ENCODE measurements at regions not wholly inside any gene's neighbourhood (a gene's known extent, or its start where the extent isn't known, plus 50 kb on each side); places are given as distances from the start of the nearest gene placed in this dataset.

DNA sequence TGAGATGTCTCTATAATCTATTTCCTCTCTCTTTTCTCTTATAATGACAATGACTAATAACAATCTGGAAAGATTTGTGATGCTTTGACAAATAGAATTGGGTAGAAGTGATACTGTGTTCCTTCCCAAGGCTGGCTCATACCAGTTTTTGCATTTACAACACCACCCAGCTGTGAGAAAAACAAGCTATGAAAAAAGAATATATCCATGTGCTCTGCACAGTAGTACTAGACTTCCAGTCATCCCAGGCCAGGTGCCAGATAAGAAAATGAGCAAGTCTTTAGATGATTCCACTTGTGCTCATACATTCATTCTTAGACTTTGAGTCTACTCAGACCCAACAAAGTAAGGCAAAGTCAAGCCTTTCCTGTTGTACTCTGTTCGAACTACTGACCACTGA, 350.2 kb upstream of the POU1F1 start:
- Histone ChIP-seq H3K4me3 (ENCODE audit: low read length) (no peak overlapping the region), H3K9me2 (replicated peaks; ENCODE audit: insufficient read depth, low read length) (no peaks in the 10 kb centered on the region), H3K36me3 (replicated peaks; ENCODE audit: insufficient read depth, low read length) (no peaks in the 10 kb centered on the region), H3K9ac (ENCODE audit: low read length) (no peak overlapping the region), H3K4me2 (ENCODE audit: low read depth, low read length) (no peak overlapping the region), H3K79me2 (ENCODE audit: low read length) (no peaks in the 10 kb centered on the region), H3K27ac (ENCODE audit: low read length) (no peak overlapping the region), H3K9me3 (replicated peaks; ENCODE audit: insufficient read depth, low read length) (no peaks in the 10 kb centered on the region), H4K20me1 (ENCODE audit: insufficient read depth, low read length) (no peaks in the 10 kb centered on the region), H3F3A (ENCODE audit: insufficient read depth, low read length) (no peaks in the 10 kb centered on the region), H3K4me1 (ENCODE audit: low read length) (no peaks in the 10 kb centered on the region), H3K27me3 (replicated peaks; ENCODE audit: insufficient read depth, low read length) (no peaks in the 10 kb centered on the region), H2AFZ (ENCODE audit: low read length) (no peak overlapping the region)
- TF ChIP-seq, protein P1, sequence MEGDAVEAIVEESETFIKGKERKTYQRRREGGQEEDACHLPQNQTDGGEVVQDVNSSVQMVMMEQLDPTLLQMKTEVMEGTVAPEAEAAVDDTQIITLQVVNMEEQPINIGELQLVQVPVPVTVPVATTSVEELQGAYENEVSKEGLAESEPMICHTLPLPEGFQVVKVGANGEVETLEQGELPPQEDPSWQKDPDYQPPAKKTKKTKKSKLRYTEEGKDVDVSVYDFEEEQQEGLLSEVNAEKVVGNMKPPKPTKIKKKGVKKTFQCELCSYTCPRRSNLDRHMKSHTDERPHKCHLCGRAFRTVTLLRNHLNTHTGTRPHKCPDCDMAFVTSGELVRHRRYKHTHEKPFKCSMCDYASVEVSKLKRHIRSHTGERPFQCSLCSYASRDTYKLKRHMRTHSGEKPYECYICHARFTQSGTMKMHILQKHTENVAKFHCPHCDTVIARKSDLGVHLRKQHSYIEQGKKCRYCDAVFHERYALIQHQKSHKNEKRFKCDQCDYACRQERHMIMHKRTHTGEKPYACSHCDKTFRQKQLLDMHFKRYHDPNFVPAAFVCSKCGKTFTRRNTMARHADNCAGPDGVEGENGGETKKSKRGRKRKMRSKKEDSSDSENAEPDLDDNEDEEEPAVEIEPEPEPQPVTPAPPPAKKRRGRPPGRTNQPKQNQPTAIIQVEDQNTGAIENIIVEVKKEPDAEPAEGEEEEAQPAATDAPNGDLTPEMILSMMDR (IDR thresholded peaks at IDR 0.05; ENCODE audit: low read length) = no peak
- no peak for TF ChIP-seq EZH2phosphoT487 (IDR thresholded peaks at IDR 0.05; ENCODE audit: low read length)
- TF ChIP-seq EZH2 (optimal IDR thresholded peaks at IDR 0.05; ENCODE audit: low read depth, low read length) = no peak
- DNase-seq = no peak

DNA sequence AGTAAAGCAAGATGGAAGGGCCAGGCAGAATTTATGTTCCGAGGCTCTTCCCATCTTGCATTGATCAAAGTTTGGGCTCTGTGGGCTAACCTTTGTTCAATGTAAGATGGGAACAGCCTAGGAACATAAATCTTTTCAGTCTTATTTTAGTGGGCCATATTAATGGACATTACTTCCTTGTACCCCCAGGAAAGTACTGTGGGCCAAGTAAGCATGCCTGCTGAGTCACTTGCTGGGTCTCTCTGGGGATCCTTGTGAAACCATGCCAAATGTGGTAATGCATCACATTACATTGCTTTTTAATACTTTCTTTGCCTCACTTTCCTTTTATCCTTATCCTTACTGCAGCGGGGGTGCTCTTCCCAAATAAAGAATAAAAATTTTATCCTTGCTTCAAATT, 349.5 kb upstream of the POU1F1 start:
- TF ChIP-seq EZH2phosphoT487 (IDR thresholded peaks at IDR 0.05; ENCODE audit: low read length) (no peak), EZH2 (optimal IDR thresholded peaks at IDR 0.05; ENCODE audit: low read depth, low read length) (no peak)
- TF ChIP-seq, protein P1 (IDR thresholded peaks at IDR 0.05; ENCODE audit: low read length) = no peak
- Histone ChIP-seq H3K36me3 (replicated peaks; ENCODE audit: insufficient read depth, low read length) (no peaks in the 10 kb centered on the region), H3K4me3 (ENCODE audit: low read length) (no peak overlapping the region), H3K9me2 (replicated peaks; ENCODE audit: insufficient read depth, low read length) (no peaks in the 10 kb centered on the region), H3K9me3 (replicated peaks; ENCODE audit: insufficient read depth, low read length) (no peaks in the 10 kb centered on the region), H3K4me2 (ENCODE audit: low read depth, low read length) (no peak overlapping the region), H3K4me1 (ENCODE audit: low read length) (no peaks in the 10 kb centered on the region), H3K9ac (ENCODE audit: low read length) (no peak overlapping the region), H2AFZ (ENCODE audit: low read length) (no peak overlapping the region), H3K27ac (ENCODE audit: low read length) (no peak overlapping the region), H4K20me1 (ENCODE audit: insufficient read depth, low read length) (no peaks in the 10 kb centered on the region), H3K27me3 (replicated peaks; ENCODE audit: insufficient read depth, low read length) (no peaks in the 10 kb centered on the region), H3K79me2 (ENCODE audit: low read length) (no peaks in the 10 kb centered on the region), H3F3A (ENCODE audit: insufficient read depth, low read length) (no peaks in the 10 kb centered on the region)
- DNase-seq = no peak

DNA sequence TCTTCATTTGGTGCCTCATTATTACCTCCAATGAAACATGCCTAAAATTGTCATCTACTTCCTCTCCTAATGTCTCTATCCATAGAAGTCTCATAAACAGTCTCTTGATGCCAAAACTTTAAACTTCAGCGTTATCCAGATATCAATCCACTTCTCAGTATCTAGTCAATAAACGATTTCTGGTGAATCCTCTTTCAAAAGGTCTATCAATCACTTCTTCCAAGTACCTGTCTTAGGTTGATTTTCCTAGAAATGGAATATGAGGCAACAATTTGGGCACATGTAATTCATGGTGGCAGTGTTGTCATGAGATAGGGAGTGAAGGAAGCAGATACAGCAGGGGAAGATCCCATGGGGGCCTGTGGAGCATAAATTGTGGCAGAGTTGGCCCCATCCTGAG, 348.5 kb upstream of the POU1F1 start:
- Histone ChIP-seq H2AFZ (ENCODE audit: low read length) (no peak overlapping the region), H4K20me1 (ENCODE audit: insufficient read depth, low read length) (no peaks in the 10 kb centered on the region), H3K27me3 (replicated peaks; ENCODE audit: insufficient read depth, low read length) (no peaks in the 10 kb centered on the region), H3K36me3 (replicated peaks; ENCODE audit: insufficient read depth, low read length) (no peaks in the 10 kb centered on the region), H3K9me2 (replicated peaks; ENCODE audit: insufficient read depth, low read length) (no peaks in the 10 kb centered on the region), H3K4me1 (ENCODE audit: low read length) (no peaks in the 10 kb centered on the region), H3F3A (ENCODE audit: insufficient read depth, low read length) (no peaks in the 10 kb centered on the region), H3K9ac (ENCODE audit: low read length) (no peak overlapping the region), H3K4me2 (ENCODE audit: low read depth, low read length) (no peak overlapping the region), H3K79me2 (ENCODE audit: low read length) (no peaks in the 10 kb centered on the region), H3K9me3 (replicated peaks; ENCODE audit: insufficient read depth, low read length) (no peaks in the 10 kb centered on the region), H3K4me3 (ENCODE audit: low read length) (no peak overlapping the region), H3K27ac (ENCODE audit: low read length) (no peak overlapping the region)
- TF ChIP-seq EZH2 (optimal IDR thresholded peaks at IDR 0.05; ENCODE audit: low read depth, low read length) (no peak), EZH2phosphoT487 (IDR thresholded peaks at IDR 0.05; ENCODE audit: low read length) (no peak)
- TF ChIP-seq, protein P1 (IDR thresholded peaks at IDR 0.05; ENCODE audit: low read length) = no peak
- no peak for DNase-seq
